ENCODE measurements at regions not wholly inside any gene's neighbourhood (a gene's known extent, or its start where the extent isn't known, plus 50 kb on each side); places are given as distances from the start of the nearest gene placed in this dataset.

DNA sequence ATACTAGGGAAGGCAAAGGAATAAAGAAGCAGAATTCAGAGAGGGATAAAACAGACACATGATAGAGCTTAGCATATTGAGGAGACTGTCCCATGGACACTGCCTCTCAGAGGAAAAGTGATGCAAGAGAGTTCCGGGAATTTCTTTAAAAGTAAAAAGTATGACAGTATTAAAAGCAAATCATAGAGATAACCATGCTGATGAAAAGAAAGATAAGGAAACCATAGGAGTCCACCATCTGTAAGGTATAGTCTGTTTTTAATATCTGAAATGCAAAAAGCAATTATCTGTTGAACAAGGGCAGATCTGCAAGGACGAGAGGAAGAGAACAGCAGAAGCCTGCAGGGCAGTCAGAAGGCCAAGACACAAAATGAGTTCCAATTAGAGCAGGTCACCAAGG lies 495.9 kb upstream of the GOLIM4 start:
- ChIA-PET CTCF (no interaction called here), POLR2A (ENCODE audit: unreplicated experiment) (no interaction called here)
- in situ Hi-C loops (cut with MboI; ENCODE audit: low sequenced_read_pairs), result no loop called here

More for the DNA sequence above, 495.9 kb upstream of the GOLIM4 start:
- no CpG with 5 or more reads among the region's 2 CpGs for WGBS, 2 experiments (ENCODE audit: extremely low coverage in 2 of 2, insufficient read length in 1 of 2)
- no peaks in the 10 kb centered on the region for H4K20me1 ChIP-seq (ENCODE audit: insufficient read depth, low read length)
- no peak overlapping the region for H2BK20ac ChIP-seq (ENCODE audit: low read depth, low read length)
- H2BK120ac ChIP-seq (ENCODE audit: low read depth, low read length), result no peak overlapping the region
- no peaks in the 10 kb centered on the region for H3K36me3 ChIP-seq (ENCODE audit: control insufficient read depth, insufficient read depth, low read length)
- no peak overlapping the region for H3K27ac ChIP-seq (ENCODE audit: insufficient read depth, low read length)
- H3K4me2 ChIP-seq (ENCODE audit: low read depth, low read length), result no peak overlapping the region
- H2BK15ac ChIP-seq (ENCODE audit: low read depth, low read length), result no peak overlapping the region
- intact Hi-C loops (cut with micrococcal nuclease) (no loop called here), dilution Hi-C loops (cut with HindIII; ENCODE audit: low sequenced_read_pairs, unreplicated experiment) (no loop called here)
- H3K79me1 ChIP-seq (ENCODE audit: low read depth in 1 of 2, low read length in 2 of 2), result no peaks in the 10 kb centered on the region
- H2AK9ac ChIP-seq (replicated peaks; ENCODE audit: low read depth, low read length, poor library complexity), result no peak overlapping the region
- H3K4ac ChIP-seq (ENCODE audit: low read depth, low read length), result no peak overlapping the region
- H3K4me3 ChIP-seq (ENCODE audit: insufficient read depth, low read depth, low read length), result no peak overlapping the region
- H3K9me1 ChIP-seq (ENCODE audit: insufficient read depth, low read length), result no peaks in the 10 kb centered on the region
- H3K23ac ChIP-seq (ENCODE audit: low read depth, low read length), result no peak overlapping the region
- no peak overlapping the region for H2BK5ac ChIP-seq (ENCODE audit: low read depth, low read length, poor library complexity, severe bottlenecking)
- TF ChIP-seq FOS (IDR thresholded peaks at IDR 0.05; ENCODE audit: low read depth, low read length) (no peak), CHD1 (IDR thresholded peaks at IDR 0.05; ENCODE audit: low read depth, low read length) (no peak), POLR2A (IDR thresholded peaks at IDR 0.05; ENCODE audit: low read depth, low read length) (no peak), SMC3 (IDR thresholded peaks at IDR 0.05; ENCODE audit: low read depth, low read length) (no peak), CEBPB (IDR thresholded peaks at IDR 0.05; ENCODE audit: low read depth, low read length) (no peak), RAD21 (IDR thresholded peaks at IDR 0.05; ENCODE audit: low read length) (no peak), RFX5 (IDR thresholded peaks at IDR 0.05; ENCODE audit: low read depth, low read length) (no peak)
- TF ChIP-seq, protein P1, sequence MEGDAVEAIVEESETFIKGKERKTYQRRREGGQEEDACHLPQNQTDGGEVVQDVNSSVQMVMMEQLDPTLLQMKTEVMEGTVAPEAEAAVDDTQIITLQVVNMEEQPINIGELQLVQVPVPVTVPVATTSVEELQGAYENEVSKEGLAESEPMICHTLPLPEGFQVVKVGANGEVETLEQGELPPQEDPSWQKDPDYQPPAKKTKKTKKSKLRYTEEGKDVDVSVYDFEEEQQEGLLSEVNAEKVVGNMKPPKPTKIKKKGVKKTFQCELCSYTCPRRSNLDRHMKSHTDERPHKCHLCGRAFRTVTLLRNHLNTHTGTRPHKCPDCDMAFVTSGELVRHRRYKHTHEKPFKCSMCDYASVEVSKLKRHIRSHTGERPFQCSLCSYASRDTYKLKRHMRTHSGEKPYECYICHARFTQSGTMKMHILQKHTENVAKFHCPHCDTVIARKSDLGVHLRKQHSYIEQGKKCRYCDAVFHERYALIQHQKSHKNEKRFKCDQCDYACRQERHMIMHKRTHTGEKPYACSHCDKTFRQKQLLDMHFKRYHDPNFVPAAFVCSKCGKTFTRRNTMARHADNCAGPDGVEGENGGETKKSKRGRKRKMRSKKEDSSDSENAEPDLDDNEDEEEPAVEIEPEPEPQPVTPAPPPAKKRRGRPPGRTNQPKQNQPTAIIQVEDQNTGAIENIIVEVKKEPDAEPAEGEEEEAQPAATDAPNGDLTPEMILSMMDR (conservative IDR thresholded peaks at IDR 0.05; ENCODE audit: low read depth, low read length), result no peak
- TF ChIP-seq, protein P2, sequence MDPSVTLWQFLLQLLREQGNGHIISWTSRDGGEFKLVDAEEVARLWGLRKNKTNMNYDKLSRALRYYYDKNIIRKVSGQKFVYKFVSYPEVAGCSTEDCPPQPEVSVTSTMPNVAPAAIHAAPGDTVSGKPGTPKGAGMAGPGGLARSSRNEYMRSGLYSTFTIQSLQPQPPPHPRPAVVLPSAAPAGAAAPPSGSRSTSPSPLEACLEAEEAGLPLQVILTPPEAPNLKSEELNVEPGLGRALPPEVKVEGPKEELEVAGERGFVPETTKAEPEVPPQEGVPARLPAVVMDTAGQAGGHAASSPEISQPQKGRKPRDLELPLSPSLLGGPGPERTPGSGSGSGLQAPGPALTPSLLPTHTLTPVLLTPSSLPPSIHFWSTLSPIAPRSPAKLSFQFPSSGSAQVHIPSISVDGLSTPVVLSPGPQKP (IDR thresholded peaks at IDR 0.05; ENCODE audit: borderline replicate concordance, low read depth, low read length), result no peak
- no peak for ATAC-seq (ENCODE audit: low read depth)
- H3K14ac ChIP-seq (replicated peaks; ENCODE audit: low read depth, low read length), result no peak overlapping the region
- H2AK5ac ChIP-seq (ENCODE audit: low read depth, low read length), result no peak overlapping the region
- H3K56ac ChIP-seq (ENCODE audit: extremely low read depth, insufficient read depth, low read length), result no peak overlapping the region
- no peak overlapping the region for H2AFZ ChIP-seq (replicated peaks; ENCODE audit: low read length, poor library complexity)
- H4K5ac ChIP-seq (ENCODE audit: low read depth, low read length), result no peak overlapping the region
- DNase-seq, result no peak
- no peaks in the 10 kb centered on the region for H3K27me3 ChIP-seq (ENCODE audit: control insufficient read depth, insufficient read depth, low read length)
- H4K8ac ChIP-seq (ENCODE audit: low read depth in 2 of 2, low read length in 2 of 2), result no peak overlapping the region
- H3K18ac ChIP-seq (ENCODE audit: low read depth, low read length), result no peak overlapping the region
- no peaks in the 10 kb centered on the region for H3K9me3 ChIP-seq (ENCODE audit: control insufficient read depth, insufficient read depth, low read length)
- no peak overlapping the region for H3K9ac ChIP-seq (ENCODE audit: low read depth, low read length)
- no peak overlapping the region for H4K91ac ChIP-seq (ENCODE audit: insufficient read depth, low read depth, low read length)
- no TSS peak for BruUV-seq (replicated peaks)
- H3K4me1 ChIP-seq (ENCODE audit: control insufficient read depth, insufficient read depth, low read length), result no peaks in the 10 kb centered on the region
